ENCODE measurements at regions not wholly inside any gene's neighbourhood (a gene's known extent, or its start where the extent isn't known, plus 50 kb on each side); places are given as distances from the start of the nearest gene placed in this dataset.

DNA sequence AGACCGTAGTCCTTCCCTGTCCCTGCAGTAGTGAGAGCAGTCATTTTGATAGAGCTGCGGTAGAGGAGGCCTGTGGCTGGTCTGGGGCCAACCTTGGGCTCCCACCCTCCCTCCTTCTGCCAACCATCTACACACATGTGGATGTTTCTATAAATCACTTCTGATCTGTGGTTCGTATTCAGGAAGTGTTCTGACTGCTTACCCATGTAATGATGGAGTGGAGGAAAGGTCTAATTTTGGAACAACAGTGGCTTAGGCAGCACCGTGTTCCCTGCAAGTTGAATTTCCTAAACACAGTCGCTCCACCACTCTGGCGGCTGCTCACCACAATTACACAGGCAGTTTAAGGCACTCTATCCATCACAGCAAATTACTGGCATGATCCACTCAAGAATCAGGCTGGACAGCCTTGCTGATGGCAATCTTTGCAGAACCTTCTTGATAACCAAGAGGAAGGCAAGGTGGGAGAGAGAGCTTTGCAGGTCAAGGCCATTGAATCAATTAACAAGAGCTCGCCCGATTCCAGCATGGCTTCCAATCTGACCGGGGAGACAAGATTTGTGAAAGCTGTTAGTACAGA lies 104.7 kb upstream of the VEPH1 start:
- no peak for DNase-seq
- ATAC-seq = no peak
- H3K4me1 ChIP-seq = no peaks in the 10 kb centered on the region
- H3K27ac ChIP-seq = no peak overlapping the region
- H3K4me3 ChIP-seq = no peak overlapping the region
- H3K36me3 ChIP-seq = no peaks in the 10 kb centered on the region
- intact Hi-C loops (cut with DNase I) = no loop called here
- TF ChIP-seq, protein P1, sequence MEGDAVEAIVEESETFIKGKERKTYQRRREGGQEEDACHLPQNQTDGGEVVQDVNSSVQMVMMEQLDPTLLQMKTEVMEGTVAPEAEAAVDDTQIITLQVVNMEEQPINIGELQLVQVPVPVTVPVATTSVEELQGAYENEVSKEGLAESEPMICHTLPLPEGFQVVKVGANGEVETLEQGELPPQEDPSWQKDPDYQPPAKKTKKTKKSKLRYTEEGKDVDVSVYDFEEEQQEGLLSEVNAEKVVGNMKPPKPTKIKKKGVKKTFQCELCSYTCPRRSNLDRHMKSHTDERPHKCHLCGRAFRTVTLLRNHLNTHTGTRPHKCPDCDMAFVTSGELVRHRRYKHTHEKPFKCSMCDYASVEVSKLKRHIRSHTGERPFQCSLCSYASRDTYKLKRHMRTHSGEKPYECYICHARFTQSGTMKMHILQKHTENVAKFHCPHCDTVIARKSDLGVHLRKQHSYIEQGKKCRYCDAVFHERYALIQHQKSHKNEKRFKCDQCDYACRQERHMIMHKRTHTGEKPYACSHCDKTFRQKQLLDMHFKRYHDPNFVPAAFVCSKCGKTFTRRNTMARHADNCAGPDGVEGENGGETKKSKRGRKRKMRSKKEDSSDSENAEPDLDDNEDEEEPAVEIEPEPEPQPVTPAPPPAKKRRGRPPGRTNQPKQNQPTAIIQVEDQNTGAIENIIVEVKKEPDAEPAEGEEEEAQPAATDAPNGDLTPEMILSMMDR (IDR thresholded peaks at IDR 0.05) = no peak
- no peaks in the 10 kb centered on the region for H3K9me3 ChIP-seq
- H3K27me3 ChIP-seq (ENCODE audit: low read depth) = no peaks in the 10 kb centered on the region

DNA sequence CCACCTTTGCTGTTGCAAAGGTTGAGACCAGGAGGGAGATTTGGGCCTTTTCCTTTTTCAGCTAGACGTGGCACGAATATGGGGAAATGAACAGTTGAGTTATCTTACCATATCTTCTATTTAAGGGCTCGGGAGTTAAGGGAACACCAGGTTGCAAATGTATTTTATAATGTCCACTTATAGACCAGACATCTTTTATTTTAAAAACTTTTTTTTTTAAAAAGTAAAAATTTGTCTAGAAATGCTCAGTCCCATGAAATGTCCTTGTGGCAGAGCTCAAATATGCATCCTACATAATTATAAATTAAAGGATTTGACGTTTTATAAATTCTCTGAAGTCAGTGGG lies 103.6 kb upstream of the VEPH1 start:
- DNase-seq = no peak
- H3K27me3 ChIP-seq (ENCODE audit: low read depth) = no peaks in the 10 kb centered on the region
- no peak for ATAC-seq
- no peaks in the 10 kb centered on the region for H3K4me1 ChIP-seq
- intact Hi-C loops (cut with DNase I) = no loop called here
- no peak overlapping the region for H3K27ac ChIP-seq
- no peaks in the 10 kb centered on the region for H3K9me3 ChIP-seq
- H3K4me3 ChIP-seq = no peak overlapping the region
- TF ChIP-seq, protein P1 (IDR thresholded peaks at IDR 0.05) = no peak
- no peaks in the 10 kb centered on the region for H3K36me3 ChIP-seq

DNA sequence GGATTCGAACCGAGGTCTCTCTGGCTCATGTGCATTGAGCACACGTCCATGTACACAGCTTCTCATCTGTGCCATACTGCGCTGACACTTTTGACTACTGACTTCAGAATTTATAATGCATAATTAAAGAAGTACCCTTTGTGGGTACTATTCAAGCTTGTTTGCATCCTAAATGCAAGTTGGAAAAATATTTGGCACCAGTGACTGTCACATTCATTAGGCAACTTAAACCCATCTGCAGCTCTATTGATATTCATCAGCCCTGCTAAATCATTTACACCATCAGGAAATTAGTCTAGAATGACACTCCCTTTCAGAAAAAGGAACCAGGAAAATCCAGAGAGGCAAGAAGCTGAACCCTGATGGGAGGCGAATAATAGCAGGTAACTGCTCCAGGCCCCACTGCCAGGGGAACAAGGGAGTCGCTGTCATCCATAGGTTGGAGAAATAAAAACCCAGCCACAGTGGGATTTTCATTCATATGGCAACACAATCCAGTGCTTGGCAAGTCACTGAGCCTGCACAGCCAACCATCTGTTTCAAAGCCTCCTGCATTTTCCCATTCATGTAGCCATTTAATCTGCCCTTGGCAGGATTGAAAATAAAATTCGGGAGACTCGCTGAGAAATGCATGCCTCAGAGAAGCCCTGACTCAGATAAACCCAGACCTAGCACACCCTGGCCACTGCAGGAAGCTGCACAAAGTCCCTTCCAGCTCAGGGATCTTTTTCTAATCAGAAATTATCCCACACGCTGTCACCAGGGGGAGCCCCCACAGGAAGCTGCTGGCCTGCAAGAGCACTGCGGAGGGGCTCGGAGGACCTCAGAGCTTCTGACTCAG lies 103.0 kb upstream of the VEPH1 start:
- H3K27ac ChIP-seq = no peak overlapping the region
- H3K4me1 ChIP-seq = no peaks in the 10 kb centered on the region
- peak; percentile 56 for DNase-seq
- intact Hi-C loops (cut with DNase I) = no loop called here
- H3K36me3 ChIP-seq = no peaks in the 10 kb centered on the region
- no peaks in the 10 kb centered on the region for H3K9me3 ChIP-seq
- peak; percentile 76 to 81 for ATAC-seq
- no peak overlapping the region for H3K4me3 ChIP-seq
- TF ChIP-seq, protein P1 (IDR thresholded peaks at IDR 0.05) = peak; percentile 84
- H3K27me3 ChIP-seq (ENCODE audit: low read depth) = no peaks in the 10 kb centered on the region

DNA sequence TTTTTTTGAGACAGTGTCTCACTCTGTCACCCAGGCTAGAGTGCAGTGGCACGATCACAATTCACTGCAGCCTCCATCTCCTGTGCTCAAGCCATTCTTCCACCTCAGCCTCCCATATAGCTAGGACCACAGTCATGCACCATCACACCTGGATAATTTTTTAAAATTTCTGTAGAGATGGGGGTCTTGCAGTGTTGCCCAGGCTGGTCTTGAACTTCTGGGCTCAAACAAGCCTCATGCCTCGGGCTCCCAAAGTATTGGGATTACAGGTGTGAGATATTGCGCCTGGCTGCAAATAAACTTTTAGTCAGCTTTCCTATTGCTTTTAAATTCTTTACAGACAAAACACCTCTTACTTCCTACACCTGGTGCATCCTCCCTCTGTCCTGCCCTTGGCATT lies 102.1 kb upstream of the VEPH1 start:
- ATAC-seq (no peak), DNase-seq (no peak)
- no peak overlapping the region for H3K27ac ChIP-seq
- H3K4me1 ChIP-seq = no peaks in the 10 kb centered on the region
- TF ChIP-seq, protein P1 (IDR thresholded peaks at IDR 0.05) = no peak
- no peak overlapping the region for H3K4me3 ChIP-seq
- intact Hi-C loops (cut with DNase I) = no loop called here
- no peaks in the 10 kb centered on the region for H3K9me3 ChIP-seq
- H3K27me3 ChIP-seq (ENCODE audit: low read depth) = no peaks in the 10 kb centered on the region
- no peaks in the 10 kb centered on the region for H3K36me3 ChIP-seq

DNA sequence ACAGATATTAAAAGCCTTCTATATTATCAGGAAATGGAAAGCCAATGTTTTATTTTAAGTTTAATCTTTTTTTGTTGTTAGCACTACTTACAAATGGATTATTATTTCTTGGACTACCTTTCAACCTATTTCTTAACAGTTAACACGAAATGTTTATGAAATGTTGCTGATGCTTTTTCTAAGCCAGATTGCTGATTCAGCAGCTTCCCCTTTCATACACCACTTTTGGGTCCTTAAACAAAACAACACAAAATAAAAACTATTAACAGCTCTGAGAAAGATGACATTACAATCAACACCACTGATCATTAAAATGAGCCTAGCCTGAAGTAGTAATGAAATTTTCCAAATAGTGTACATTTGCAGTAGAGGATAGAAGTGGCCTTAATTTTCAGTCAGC lies 99.2 kb upstream of the VEPH1 start:
- Histone ChIP-seq H3K9me3 (no peaks in the 10 kb centered on the region), H3K4me1 (no peaks in the 10 kb centered on the region), H3K27ac (no peak overlapping the region), H3K4me3 (no peak overlapping the region), H3K36me3 (no peaks in the 10 kb centered on the region), H3K27me3 (ENCODE audit: low read depth) (no peaks in the 10 kb centered on the region)
- intact Hi-C loops (cut with DNase I) = no loop called here
- TF ChIP-seq, protein P1 (IDR thresholded peaks at IDR 0.05) = no peak
- no peak for DNase-seq
- ATAC-seq = no peak
